Naive B cell (primary cell): ENCODE measurements at regions not wholly inside any gene's neighbourhood (a gene's known extent, or its start where the extent isn't known, plus 50 kb on each side); places are given as distances from the start of the nearest gene placed in this dataset.
"Not testable (repeated sequence)": the region's sequence is repeated elsewhere in the genome, so short reads cannot be mapped to it uniquely, and the experiment has no call there.

Experiments used
- ATAC-seq, 2 donors: fragments of 150-1000 bp; cut with Tn5 transposase; 2 replicates each; pipeline ENCODE4 v1.10.0; 2021; ENCODE audit warnings: low read depth in 2 of 2, mild to moderate bottlenecking in 2 of 2, moderate library complexity in 2 of 2
- DNase-seq: peaks from one replicate; pipeline ENCODE4 v3.0.0; 2022
- H3K27ac Mint-ChIP-seq, 6 donors: one replicate each; pipeline ENCODE4 v1.8.0; 2020 to 2022; ENCODE audit warnings: mild to moderate bottlenecking in 6 of 6, mixed read lengths in 6 of 6, moderate library complexity in 5 of 6, inconsistent platforms in 2 of 6
- H3K27me3 Mint-ChIP-seq, 3 donors: one replicate each; pipeline ENCODE4 v1.8.0; 2021 to 2022; ENCODE audit warnings: mixed read lengths in 3 of 3, mild to moderate bottlenecking in 1 of 3
- H3K36me3 Mint-ChIP-seq, 2 donors: one replicate each; pipeline ENCODE4 v1.8.0; 2020 to 2022; ENCODE audit warnings: mixed read lengths in 2 of 2, inconsistent platforms in 1 of 2, mild to moderate bottlenecking in 1 of 2
- H3K4me1 Mint-ChIP-seq, 3 donors: one replicate each; pipeline ENCODE4 v1.8.0; 2020 to 2022; ENCODE audit warnings: mixed read lengths in 3 of 3, inconsistent platforms in 1 of 3, mild to moderate bottlenecking in 1 of 3, moderate library complexity in 1 of 3
- H3K4me3 Mint-ChIP-seq, 8 donors: one replicate each; pipeline ENCODE4 v1.8.0; 2020 to 2022; ENCODE audit warnings: mild to moderate bottlenecking in 8 of 8, mixed read lengths in 8 of 8, moderate library complexity in 8 of 8, inconsistent platforms in 2 of 8
- H3K9me3 Mint-ChIP-seq, 7 donors: one replicate each; pipeline ENCODE4 v1.8.0; 2020 to 2022; ENCODE audit warnings: mixed read lengths in 7 of 7, mild to moderate bottlenecking in 5 of 7, inconsistent platforms in 2 of 7, moderate library complexity in 1 of 7

DNA sequence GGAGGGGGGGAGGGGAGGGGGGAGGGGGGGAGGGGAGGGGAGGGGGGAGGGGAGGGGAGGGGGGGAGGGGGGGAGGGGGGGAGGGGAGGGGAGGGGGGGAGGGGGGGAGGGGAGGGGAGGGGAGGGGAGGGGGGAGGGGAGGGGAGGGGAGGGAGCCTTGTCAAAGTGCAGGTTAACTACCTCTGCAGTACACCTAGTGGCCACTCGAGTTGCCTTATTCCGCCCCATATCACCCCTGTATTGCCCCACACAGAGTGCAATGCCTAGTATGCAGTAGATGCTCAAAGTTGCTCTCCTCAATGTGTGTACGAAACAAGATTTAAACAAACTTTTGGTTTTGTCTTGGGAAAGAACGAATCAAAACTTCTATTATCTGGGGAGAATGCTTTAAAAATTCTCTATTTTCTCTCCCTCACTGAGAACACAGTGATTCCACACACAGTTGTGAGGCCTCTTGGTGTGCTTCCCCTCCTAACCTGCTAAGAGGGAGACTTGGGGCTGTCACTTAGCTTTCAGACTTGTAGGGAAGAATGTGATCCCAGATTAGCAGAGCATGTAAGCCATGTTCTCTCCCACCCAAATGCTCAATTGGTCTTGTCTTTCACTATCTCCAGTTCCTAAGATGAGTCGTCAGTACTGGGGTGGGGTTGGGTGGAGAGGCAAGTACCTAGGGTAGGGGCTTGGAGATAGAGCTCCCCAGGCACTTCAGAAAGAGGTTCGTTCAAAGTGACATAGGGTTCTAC, 79.7 kb upstream of the MAP10 start:
- Mint-ChIP-seq H3K9me3 (peaks cover 0 to 3% (median 0%) of the 10 kb centered on the region in 7 donors), H3K36me3 (no peaks in the 10 kb centered on the region), H3K27me3 (peaks cover 0 to 8% (median 5%) of the 10 kb centered on the region in 3 donors), H3K4me1 (peaks cover 0 to 13% (median 11%) of the 10 kb centered on the region in 3 donors), H3K4me3 (no peak overlapping the region), H3K27ac (no peak overlapping the region)
- ATAC-seq, result no peak
- no peak for DNase-seq

DNA sequence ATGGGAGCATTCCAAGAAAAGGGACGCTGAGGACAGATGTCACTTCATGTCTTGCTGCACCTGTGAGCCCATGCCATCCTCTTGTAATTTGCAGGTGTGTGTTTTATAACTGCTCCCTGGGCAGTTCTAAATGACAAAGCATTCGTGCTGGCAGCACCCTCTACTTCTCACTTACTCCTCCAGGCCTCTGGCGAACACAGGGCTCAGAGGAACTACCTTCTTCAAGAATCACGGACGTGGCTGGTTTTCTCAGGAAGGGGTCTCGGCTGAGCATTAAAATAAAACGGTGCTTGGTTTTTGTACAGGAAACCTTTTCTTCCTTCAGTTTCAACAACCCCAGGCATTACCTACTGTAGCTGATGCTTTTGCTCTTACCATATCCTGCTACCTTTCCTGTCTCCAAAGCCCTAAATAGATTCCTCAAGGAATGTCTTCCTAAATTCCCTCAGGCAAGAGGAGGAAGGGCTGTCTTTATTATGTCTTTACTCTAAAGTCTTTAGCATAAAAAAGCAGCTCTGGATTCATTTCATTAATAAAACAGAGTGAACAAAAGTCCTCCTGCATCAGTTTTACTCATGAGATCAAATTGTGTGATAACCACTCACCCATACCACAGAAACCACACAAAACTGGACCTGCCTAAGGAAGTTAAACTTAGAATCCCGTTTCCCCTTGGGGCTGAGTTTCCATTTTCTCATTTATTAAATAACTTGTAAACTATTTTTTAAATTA, 79.0 kb upstream of the MAP10 start:
- H3K4me1 Mint-ChIP-seq, result peaks cover 0 to 13% (median 11%) of the 10 kb centered on the region in 3 donors
- peak overlapping the region in 1 of 8 donors; percentile 16 for H3K4me3 Mint-ChIP-seq
- no peak for ATAC-seq
- no peaks in the 10 kb centered on the region for H3K36me3 Mint-ChIP-seq
- peaks cover 0 to 8% (median 5%) of the 10 kb centered on the region in 3 donors for H3K27me3 Mint-ChIP-seq
- H3K9me3 Mint-ChIP-seq, result peaks cover 0 to 3% (median 0%) of the 10 kb centered on the region in 7 donors
- H3K27ac Mint-ChIP-seq, result no peak overlapping the region
- no peak for DNase-seq

DNA sequence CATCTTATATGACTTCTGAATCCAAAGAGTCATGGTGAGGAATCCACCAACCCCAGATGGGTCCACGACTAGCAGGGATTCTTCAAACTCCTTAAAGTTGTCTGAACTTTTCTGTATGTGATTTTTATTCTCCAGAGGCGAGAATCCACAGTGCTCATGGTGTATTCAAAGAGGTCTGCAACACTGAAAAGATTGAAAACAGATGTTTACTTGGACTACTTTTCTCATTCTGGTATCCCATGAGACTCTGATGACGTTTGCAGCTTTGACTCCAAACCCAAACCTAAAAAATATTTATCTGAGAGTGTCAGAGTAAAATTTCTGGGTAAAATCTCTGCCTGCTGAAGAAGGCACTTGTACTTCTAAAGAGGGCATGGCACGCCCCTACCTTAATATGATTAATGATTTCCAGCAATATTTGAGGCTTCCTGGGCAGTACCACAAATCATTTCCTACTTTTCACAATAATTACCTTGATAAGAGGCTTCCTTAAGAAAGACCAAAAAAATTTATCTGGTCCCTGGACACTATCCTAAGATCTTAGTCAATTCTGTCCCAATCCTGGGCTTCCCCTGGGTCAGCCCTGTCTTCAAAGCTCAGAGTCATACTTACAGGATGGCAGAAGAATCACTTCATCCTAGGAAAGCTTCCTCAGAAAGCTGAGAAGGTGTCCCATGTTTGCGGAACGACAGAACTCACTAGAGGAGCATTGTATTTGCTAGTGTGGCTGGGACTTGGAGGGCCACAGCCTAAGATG, 76.5 kb upstream of the MAP10 start:
- ATAC-seq (no peak), DNase-seq (no peak)
- Mint-ChIP-seq H3K27me3 (peaks cover 0 to 8% (median 5%) of the 10 kb centered on the region in 3 donors), H3K9me3 (no peaks in the 10 kb centered on the region), H3K4me3 (no peak overlapping the region), H3K4me1 (peaks cover 0 to 13% (median 11%) of the 10 kb centered on the region in 3 donors), H3K27ac (no peak overlapping the region), H3K36me3 (no peaks in the 10 kb centered on the region)

DNA sequence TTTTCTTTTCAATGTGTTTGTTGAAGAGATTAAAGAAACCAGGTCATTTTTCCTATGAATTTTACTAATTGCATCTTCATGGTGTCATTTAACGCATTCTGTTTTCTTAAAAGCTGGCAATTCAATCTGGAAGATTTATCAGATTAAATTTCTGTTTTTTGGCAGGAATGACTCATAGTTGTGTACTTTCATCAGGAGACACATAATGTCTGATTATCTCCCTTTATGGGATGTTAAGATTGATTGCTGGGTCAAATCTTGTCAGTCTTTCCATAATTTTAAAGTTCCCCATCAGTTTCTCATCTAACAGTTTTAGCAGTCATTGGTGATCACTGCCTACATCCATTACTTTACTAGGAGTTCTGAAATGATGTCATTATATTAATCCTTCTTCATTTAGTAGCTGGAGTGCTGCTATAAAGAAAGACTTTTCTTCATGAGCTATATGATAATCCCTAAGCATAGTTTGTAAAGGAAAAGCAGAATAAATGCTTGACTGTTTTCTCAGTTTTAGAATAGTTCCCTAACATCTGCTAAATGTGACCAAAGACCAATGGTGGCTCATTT, 72.8 kb upstream of the MAP10 start:
- Mint-ChIP-seq H3K36me3 (no peaks in the 10 kb centered on the region), H3K4me3 (no peak overlapping the region), H3K9me3 (no peaks in the 10 kb centered on the region), H3K27ac (no peak overlapping the region), H3K4me1 (peaks cover 0 to 1% (median 0%) of the 10 kb centered on the region in 3 donors), H3K27me3 (peaks cover 0 to 8% (median 5%) of the 10 kb centered on the region in 3 donors)
- ATAC-seq, result no peak
- no peak for DNase-seq

DNA sequence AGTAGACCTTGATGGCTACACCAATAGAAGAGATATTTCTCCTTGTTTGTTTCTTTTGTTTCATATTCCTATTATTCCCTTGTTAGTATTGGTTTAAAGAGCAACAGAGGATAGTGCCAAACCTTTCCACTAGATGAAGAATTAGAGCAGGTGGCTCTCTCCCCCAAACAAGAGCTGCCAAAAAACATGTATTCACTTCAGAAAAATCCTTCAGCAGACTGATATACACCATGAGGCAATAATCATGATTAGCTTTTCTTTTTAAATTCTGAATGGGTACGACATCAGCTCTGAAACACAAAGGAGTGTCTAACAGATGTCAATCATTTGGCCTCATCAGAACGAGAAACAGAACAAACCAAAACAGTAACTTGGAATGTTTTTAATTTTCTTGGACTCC, 67.3 kb upstream of the MAP10 start:
- no peak overlapping the region for H3K4me3 Mint-ChIP-seq
- no peaks in the 10 kb centered on the region for H3K4me1 Mint-ChIP-seq
- DNase-seq, result no peak
- no peaks in the 10 kb centered on the region for H3K36me3 Mint-ChIP-seq
- peaks cover 0 to 19% (median 2%) of the 10 kb centered on the region in 7 donors for H3K9me3 Mint-ChIP-seq
- H3K27me3 Mint-ChIP-seq, result no peaks in the 10 kb centered on the region
- H3K27ac Mint-ChIP-seq, result no peak overlapping the region
- ATAC-seq, result no peak

DNA sequence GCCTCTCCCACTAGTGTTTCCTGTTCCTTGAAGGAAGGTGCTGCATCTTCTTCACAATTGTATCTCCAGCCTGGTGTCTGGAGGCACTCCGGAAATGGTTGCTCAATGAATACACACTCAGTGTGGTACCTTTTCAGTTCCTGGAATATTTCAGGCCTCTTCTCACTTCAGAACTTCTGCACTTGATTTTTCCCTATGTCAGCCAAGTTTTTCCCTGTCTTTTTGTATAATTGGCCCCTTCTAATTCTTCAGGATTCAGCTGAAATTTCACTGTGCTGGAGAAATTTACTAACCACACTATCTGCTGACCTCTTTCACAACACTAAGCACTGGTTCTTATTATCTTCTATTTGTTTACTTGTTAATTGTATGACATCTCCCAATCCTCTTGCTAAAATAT, 61.2 kb upstream of the MAP10 start:
- Mint-ChIP-seq H3K4me1 (no peaks in the 10 kb centered on the region), H3K27me3 (no peaks in the 10 kb centered on the region), H3K4me3 (no peak overlapping the region), H3K9me3 (peaks cover 4 to 38% (median 10%) of the 10 kb centered on the region in 7 donors), H3K27ac (no peak overlapping the region), H3K36me3 (peaks cover 4 to 6% of the 10 kb centered on the region in 2 donors)
- ATAC-seq (no peak), DNase-seq (no peak)

DNA sequence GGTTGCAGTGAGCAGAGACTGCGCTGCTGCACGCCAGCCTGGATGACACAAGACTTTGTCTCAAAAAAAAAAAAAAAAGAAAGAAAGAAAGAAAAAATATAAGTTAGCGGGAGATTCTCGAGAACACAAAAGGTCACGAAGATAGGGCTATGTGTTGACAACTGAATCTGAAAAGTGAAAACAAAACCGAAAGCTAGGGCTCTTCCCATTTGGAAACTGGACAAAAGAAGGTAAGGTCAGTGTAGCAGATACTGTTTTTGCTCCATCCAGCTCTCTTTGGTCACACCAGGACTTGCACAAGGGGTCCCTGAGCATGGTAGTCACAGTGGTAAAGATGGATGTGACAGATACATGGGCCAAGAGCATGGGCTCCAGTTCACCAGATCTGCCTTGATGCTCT, 60.4 kb upstream of the MAP10 start:
- Mint-ChIP-seq H3K27me3 (no peaks in the 10 kb centered on the region), H3K4me1 (no peaks in the 10 kb centered on the region), H3K27ac (no peak overlapping the region), H3K36me3 (peaks cover 8 to 10% of the 10 kb centered on the region in 2 donors), H3K9me3 (peaks cover 8 to 42% (median 15%) of the 10 kb centered on the region in 7 donors), H3K4me3 (no peak overlapping the region)
- ATAC-seq (no peak), DNase-seq (no peak)

DNA sequence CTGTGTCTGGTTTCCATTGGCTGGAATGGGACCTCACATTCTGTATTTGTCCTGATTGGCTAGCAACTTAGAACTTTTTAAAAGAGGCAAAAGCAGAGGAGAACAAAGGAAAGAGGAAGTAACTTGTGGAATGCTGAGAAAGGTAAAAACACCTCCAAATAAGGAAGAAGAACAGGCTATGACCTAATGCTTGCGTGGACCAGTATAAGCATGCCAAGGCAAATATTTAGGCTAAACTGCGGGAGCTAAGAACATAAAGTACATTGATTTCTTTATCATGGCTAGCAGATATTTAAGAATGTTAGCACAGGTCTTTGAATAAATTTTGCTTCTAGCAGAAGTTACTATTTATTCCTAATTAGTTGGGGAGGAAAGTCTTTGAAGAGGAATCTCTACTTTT, 59.5 kb upstream of the MAP10 start:
- ATAC-seq, result not testable (repeated sequence)

DNA sequence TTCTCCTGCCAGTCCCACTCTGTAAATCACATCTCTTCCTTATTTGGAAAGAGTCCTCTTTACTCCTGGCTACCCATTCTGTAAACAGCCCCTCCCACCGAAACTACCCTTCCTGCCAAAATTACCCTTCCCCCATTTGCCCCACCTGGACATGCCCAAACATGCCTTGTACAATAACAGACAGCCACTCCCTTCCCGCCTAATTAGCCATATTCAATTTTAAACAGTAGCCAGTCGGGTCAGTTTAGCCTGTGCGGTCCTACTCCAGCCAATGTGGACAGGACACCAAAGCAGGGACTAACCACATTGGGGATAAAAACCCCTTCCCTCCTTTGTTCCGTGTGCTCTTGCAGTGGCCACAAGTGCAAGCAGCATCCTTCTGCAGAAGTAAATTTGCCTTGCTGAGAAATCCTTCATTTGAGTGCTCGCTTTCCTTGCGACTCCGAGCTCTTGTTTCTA, 56.3 kb upstream of the MAP10 start:
- DNase-seq (no peak), ATAC-seq (no peak)
- peaks cover 8 to 10% of the 10 kb centered on the region in 2 donors for H3K36me3 Mint-ChIP-seq
- no peak overlapping the region for H3K27ac Mint-ChIP-seq
- H3K9me3 Mint-ChIP-seq, result peaks cover 8 to 30% (median 15%) of the 10 kb centered on the region in 7 donors
- H3K27me3 Mint-ChIP-seq, result peaks cover 0 to 8% (median 5%) of the 10 kb centered on the region in 3 donors
- H3K4me1 Mint-ChIP-seq, result no peaks in the 10 kb centered on the region
- H3K4me3 Mint-ChIP-seq, result peak overlapping the region in 1 of 8 donors; percentile 42

More for the DNA sequence above, 59.5 kb upstream of the MAP10 start:
- Mint-ChIP-seq H3K36me3 (peaks cover 8 to 10% of the 10 kb centered on the region in 2 donors), H3K27ac (peak overlapping the region in 1 of 6 donors; percentile 16), H3K9me3 (peaks cover 8 to 35% (median 15%) of the 10 kb centered on the region in 7 donors)
- not testable (repeated sequence) for H3K4me1 Mint-ChIP-seq, H3K4me3 Mint-ChIP-seq, DNase-seq, H3K27me3 Mint-ChIP-seq

DNA sequence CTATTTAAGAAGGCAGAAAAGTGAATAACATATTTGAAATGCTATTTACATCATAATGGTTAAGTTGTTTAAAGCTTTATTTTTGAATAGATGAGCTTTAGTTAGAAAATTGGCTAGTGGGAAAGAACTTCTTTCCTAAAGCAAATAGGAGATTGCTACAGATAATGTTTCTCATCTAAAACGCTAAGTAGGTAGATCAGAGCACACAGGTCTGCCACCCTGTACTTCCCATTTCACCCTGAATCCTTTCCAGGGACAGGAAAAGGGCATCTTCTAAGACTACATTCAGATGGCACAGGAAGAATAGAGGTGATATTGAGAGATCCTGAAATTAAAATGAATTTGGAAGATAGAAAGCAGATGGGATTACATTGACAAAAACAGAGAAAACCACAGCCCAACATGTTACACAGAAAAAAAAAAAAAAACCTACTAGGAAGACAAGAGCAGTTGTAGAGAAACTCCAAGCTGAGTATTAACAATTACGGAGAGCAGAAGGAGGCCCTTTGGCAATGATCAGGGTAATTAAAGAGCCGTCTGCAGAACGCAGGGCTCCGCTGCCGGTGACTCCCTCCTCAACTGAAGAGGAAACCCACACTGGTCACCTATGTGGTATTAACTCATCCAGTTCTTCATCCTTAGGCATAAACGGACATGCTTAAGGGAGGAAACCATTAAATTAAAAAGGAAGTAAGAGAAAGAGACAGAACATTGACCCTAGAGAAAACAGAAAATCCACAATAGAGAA, 53.6 kb upstream of the MAP10 start:
- Mint-ChIP-seq H3K36me3 (peaks cover 8 to 10% of the 10 kb centered on the region in 2 donors), H3K27me3 (peaks cover 0 to 8% (median 5%) of the 10 kb centered on the region in 3 donors), H3K4me3 (no peak overlapping the region), H3K27ac (peak overlapping the region in 1 of 6 donors; percentile 25), H3K4me1 (no peaks in the 10 kb centered on the region), H3K9me3 (peaks cover 8 to 30% (median 15%) of the 10 kb centered on the region in 7 donors)
- DNase-seq, result no peak
- ATAC-seq, result no peak

DNA sequence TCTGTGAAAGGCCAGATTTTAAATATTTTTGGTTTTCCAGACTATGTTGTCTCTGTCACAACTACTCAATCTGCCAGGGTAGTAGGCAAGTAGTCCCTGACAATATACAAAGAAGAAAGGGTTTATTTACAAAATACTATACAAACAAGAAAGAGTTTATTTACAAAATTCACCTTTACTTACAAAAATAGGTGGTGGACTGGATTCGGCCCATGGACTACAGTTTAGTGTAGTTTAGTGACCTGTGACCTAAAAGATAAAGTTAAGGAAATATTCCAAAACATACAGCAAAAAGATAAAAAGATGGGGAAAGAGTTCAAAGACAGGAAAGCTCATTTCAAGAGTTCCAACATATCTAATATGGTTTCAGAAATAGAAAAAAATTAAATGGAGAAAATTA, 52.9 kb upstream of the MAP10 start:
- DNase-seq (no peak), ATAC-seq (no peak)
- H3K4me1 Mint-ChIP-seq, result no peaks in the 10 kb centered on the region
- peaks cover 8 to 10% of the 10 kb centered on the region in 2 donors for H3K36me3 Mint-ChIP-seq
- no peak overlapping the region for H3K4me3 Mint-ChIP-seq
- peaks cover 0 to 8% (median 5%) of the 10 kb centered on the region in 3 donors for H3K27me3 Mint-ChIP-seq
- H3K9me3 Mint-ChIP-seq, result peaks cover 8 to 25% (median 15%) of the 10 kb centered on the region in 7 donors
- H3K27ac Mint-ChIP-seq, result no peak overlapping the region

DNA sequence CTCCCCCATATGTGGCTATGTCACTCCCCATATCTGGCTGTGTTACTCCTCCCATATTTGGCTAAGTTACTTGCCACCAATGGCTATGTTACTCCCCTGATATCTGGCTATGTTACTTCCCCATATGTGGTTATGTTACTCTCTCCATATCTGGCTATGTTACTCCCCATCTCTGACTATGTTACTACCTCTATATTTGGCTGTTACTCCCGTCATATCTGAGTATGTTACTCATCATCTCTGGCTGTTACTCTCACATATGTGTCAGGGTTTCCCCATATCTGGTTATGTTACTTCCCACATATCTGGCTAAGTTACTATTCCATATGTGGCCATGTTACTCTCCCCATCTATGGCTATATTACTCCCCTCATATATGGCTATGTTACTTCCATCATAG, 50.3 kb upstream of the MAP10 start:
- no peak overlapping the region for H3K27ac Mint-ChIP-seq
- H3K9me3 Mint-ChIP-seq, result peaks cover 0 to 1% (median 0%) of the 10 kb centered on the region in 7 donors
- peaks cover 0 to 8% (median 5%) of the 10 kb centered on the region in 3 donors for H3K27me3 Mint-ChIP-seq
- no peaks in the 10 kb centered on the region for H3K4me1 Mint-ChIP-seq
- DNase-seq, result no peak
- H3K4me3 Mint-ChIP-seq, result no peak overlapping the region
- ATAC-seq, result no peak
- H3K36me3 Mint-ChIP-seq, result no peaks in the 10 kb centered on the region
